ENCODE measurements at regions not wholly inside any gene's neighbourhood (a gene's known extent, or its start where the extent isn't known, plus 50 kb on each side); places are given as distances from the start of the nearest gene placed in this dataset.

- no peak overlapping the region for H3K4me3 ChIP-seq (ENCODE audit: low read length)
- no peak for DNase-seq (ENCODE audit: low read depth)
- TF ChIP-seq, protein P1, sequence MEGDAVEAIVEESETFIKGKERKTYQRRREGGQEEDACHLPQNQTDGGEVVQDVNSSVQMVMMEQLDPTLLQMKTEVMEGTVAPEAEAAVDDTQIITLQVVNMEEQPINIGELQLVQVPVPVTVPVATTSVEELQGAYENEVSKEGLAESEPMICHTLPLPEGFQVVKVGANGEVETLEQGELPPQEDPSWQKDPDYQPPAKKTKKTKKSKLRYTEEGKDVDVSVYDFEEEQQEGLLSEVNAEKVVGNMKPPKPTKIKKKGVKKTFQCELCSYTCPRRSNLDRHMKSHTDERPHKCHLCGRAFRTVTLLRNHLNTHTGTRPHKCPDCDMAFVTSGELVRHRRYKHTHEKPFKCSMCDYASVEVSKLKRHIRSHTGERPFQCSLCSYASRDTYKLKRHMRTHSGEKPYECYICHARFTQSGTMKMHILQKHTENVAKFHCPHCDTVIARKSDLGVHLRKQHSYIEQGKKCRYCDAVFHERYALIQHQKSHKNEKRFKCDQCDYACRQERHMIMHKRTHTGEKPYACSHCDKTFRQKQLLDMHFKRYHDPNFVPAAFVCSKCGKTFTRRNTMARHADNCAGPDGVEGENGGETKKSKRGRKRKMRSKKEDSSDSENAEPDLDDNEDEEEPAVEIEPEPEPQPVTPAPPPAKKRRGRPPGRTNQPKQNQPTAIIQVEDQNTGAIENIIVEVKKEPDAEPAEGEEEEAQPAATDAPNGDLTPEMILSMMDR (conservative IDR thresholded peaks at IDR 0.05; ENCODE audit: low read depth, low read length) = no peak
Observed at GRCh38 chr7:4406288-4407058, 275.6 kb upstream of the FOXK1 start.

GRCh38 chr7:4409946-4410345 lies 272.1 kb upstream of the FOXK1 start:
- no peak for DNase-seq (ENCODE audit: low read depth)
- H3K4me3 ChIP-seq (ENCODE audit: low read length) = no peak overlapping the region
- TF ChIP-seq, protein P1 (conservative IDR thresholded peaks at IDR 0.05; ENCODE audit: low read depth, low read length) = no peak

DNA sequence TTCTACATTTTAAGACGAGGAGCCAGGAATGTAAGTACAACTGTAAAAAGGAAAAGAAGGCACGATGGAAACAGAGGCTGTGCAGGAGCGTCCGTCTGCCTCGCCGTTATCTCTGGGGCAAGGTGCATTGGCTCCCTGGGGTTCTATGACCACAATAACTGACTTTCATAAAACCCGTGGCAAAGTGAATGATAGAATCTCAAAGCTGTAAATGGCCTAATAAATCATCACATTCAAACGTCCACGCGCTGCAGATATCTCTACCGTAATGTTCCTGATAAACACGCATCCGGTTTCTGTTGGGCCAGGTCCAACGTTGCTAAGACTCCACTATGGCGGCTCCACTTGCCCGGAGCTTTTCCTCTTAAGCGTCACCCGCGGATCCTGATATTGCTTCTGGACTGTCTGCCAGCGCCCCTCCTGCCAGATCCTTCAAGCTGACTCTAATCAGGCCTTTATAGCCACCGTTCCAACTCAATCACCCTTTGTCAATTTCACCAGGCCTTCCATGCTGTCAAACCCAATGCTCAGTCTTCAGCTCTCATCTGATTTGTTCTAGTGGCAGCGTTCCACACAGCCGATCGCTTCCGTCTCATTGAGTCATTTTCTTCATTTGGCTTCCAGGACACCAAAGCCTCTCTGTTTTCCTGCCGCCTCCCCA lies 265.6 kb upstream of the FOXK1 start:
- no peak overlapping the region for H3K4me3 ChIP-seq (ENCODE audit: low read length)
- no peak for DNase-seq (ENCODE audit: low read depth)
- TF ChIP-seq, protein P1 (conservative IDR thresholded peaks at IDR 0.05; ENCODE audit: low read depth, low read length) = no peak

GRCh38 chr7:4428526-4428925 lies 253.6 kb upstream of the FOXK1 start:
- H3K4me3 ChIP-seq (ENCODE audit: low read length) = no peak overlapping the region
- no peak for DNase-seq (ENCODE audit: low read depth)
- TF ChIP-seq, protein P1 (conservative IDR thresholded peaks at IDR 0.05; ENCODE audit: low read depth, low read length) = no peak

- no peak for DNase-seq (ENCODE audit: low read depth)
- TF ChIP-seq, protein P1 (conservative IDR thresholded peaks at IDR 0.05; ENCODE audit: low read depth, low read length) = no peak
- H3K4me3 ChIP-seq (ENCODE audit: low read length) = no peak overlapping the region
Observed at GRCh38 chr7:4430227-4430626, 251.9 kb upstream of the FOXK1 start.

- TF ChIP-seq, protein P1 (conservative IDR thresholded peaks at IDR 0.05; ENCODE audit: low read depth, low read length) = no peak
- no peak for DNase-seq (ENCODE audit: low read depth)
- H3K4me3 ChIP-seq (ENCODE audit: low read length) = no peak overlapping the region
Observed at GRCh38 chr7:4434306-4434705, 247.8 kb upstream of the FOXK1 start.

Data from retinal pigment epithelial cell (primary cell).